ENCODE measurements at regions not wholly inside any gene's neighbourhood (a gene's known extent, or its start where the extent isn't known, plus 50 kb on each side); places are given as distances from the start of the nearest gene placed in this dataset.

- TF ChIP-seq ZFX (IDR thresholded peaks at IDR 0.05) (no peak), CTCF (conservative IDR thresholded peaks at IDR 0.05) (no peak)
These were observed 126.1 kb downstream of the GAS1 start for GRCh38 chr9:86821006-86821845.
